ENCODE measurements at regions not wholly inside any gene's neighbourhood (a gene's known extent, or its start where the extent isn't known, plus 50 kb on each side); places are given as distances from the start of the nearest gene placed in this dataset.

DNA sequence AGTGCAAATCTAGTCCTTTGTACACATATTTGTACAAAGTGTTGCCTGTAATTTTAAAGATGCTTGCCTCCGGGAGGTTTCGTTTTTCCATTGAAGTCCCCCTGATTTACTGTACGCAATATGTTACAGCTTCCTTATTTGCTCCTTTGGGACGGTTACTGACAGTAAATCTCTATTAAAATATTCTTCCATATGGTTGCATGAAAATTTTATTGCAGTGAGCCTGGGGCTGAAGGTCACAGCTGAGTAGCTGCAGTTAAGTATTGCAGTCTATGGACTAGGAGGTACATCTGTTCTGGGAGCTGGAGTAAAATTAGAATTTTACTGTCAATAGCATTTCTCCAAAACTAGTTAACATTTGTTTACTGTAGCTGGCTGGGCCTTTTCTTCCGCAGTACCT, 119.2 kb downstream of the ETAA1 start (continued):
- TF ChIP-seq TEAD4 (CRISPR knock-in tag; IDR thresholded peaks at IDR 0.05), result no peak
- TF ChIP-seq ATF6 (CRISPR knock-in tag; IDR thresholded peaks at IDR 0.05), result no peak
- no peak for TF ChIP-seq GRHL2 (CRISPR knock-in tag; IDR thresholded peaks at IDR 0.05; ENCODE audit: insufficient replicate concordance, severe bottlenecking)

DNA sequence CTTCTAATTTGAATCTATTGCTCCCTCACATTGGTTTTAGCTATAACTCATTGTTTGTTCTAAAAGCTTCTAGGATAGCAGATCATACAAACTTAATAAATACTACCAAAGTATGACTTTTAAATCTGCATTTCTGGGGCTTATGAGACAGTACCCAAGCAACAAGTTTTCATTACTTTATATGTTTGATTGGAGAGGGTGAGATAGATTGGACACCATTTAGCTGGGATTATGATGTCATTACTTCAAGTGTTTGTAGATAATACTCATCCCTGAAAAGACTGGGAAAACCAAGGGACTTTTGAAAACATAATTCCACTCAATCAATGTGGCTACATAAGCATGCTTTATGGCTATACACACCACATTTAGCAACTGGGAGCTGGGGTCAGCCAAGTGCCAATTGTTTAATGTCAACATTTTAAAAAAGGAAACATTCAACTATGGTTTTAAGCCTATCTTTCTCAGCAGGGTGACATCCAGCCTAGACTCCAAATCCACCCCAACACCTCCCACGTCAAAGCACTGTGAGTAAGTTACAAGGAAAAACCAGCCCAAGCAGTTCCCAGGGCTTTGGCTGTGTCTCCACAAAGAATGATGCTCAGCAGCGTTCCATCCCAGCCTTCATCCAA, 119.9 kb downstream of the ETAA1 start:
- no peak for DNase-seq (ENCODE audit: low spot score)
- ChIA-PET CTCF (no interaction called here), POLR2A (no interaction called here)
- ATAC-seq, result no peak
- TF ChIP-seq TEAD4 (CRISPR knock-in tag; IDR thresholded peaks at IDR 0.05) (no peak), TEAD1 (CRISPR knock-in tag; IDR thresholded peaks at IDR 0.05) (no peak), EMX1 (CRISPR knock-in tag; IDR thresholded peaks at IDR 0.05) (no peak)
- Mint-ChIP-seq H3K4me1 (no peaks in the 10 kb centered on the region), H3K36me3 (no peaks in the 10 kb centered on the region), H3K9me3 (peaks cover 5% of the 10 kb centered on the region), H3K4me3 (no peak overlapping the region), H3K27me3 (ENCODE audit: low read depth) (no peaks in the 10 kb centered on the region), H3K27ac (no peak overlapping the region)

- ATAC-seq (no peak), DNase-seq (ENCODE audit: low spot score) (no peak)
- H3K27ac Mint-ChIP-seq, result no peak overlapping the region
- H3K36me3 Mint-ChIP-seq, result no peaks in the 10 kb centered on the region
- peaks cover 9% of the 10 kb centered on the region for H3K9me3 Mint-ChIP-seq
- H3K4me1 Mint-ChIP-seq, result peaks cover 11% of the 10 kb centered on the region
- H3K27me3 Mint-ChIP-seq (ENCODE audit: low read depth), result no peaks in the 10 kb centered on the region
- no peak for TF ChIP-seq SOX15 (CRISPR knock-in tag; IDR thresholded peaks at IDR 0.05)
- TF ChIP-seq ESRRA (CRISPR knock-in tag; IDR thresholded peaks at IDR 0.05; ENCODE audit: borderline replicate concordance), result no peak
- TF ChIP-seq E2F1 (CRISPR knock-in tag; IDR thresholded peaks at IDR 0.05), result no peak
- no peak for TF ChIP-seq ZNF423 (CRISPR knock-in tag; IDR thresholded peaks at IDR 0.05)
- TF ChIP-seq ELF4 (CRISPR knock-in tag; IDR thresholded peaks at IDR 0.05; ENCODE audit: low read depth), result no peak
- TF ChIP-seq, protein P1, sequence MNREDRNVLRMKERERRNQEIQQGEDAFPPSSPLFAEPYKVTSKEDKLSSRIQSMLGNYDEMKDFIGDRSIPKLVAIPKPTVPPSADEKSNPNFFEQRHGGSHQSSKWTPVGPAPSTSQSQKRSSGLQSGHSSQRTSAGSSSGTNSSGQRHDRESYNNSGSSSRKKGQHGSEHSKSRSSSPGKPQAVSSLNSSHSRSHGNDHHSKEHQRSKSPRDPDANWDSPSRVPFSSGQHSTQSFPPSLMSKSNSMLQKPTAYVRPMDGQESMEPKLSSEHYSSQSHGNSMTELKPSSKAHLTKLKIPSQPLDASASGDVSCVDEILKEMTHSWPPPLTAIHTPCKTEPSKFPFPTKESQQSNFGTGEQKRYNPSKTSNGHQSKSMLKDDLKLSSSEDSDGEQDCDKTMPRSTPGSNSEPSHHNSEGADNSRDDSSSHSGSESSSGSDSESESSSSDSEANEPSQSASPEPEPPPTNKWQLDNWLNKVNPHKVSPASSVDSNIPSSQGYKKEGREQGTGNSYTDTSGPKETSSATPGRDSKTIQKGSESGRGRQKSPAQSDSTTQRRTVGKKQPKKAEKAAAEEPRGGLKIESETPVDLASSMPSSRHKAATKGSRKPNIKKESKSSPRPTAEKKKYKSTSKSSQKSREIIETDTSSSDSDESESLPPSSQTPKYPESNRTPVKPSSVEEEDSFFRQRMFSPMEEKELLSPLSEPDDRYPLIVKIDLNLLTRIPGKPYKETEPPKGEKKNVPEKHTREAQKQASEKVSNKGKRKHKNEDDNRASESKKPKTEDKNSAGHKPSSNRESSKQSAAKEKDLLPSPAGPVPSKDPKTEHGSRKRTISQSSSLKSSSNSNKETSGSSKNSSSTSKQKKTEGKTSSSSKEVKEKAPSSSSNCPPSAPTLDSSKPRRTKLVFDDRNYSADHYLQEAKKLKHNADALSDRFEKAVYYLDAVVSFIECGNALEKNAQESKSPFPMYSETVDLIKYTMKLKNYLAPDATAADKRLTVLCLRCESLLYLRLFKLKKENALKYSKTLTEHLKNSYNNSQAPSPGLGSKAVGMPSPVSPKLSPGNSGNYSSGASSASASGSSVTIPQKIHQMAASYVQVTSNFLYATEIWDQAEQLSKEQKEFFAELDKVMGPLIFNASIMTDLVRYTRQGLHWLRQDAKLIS (CRISPR knock-in tag; IDR thresholded peaks at IDR 0.05; ENCODE audit: borderline replicate concordance), result no peak
- TF ChIP-seq NR3C1 (CRISPR knock-in tag; conservative IDR thresholded peaks at IDR 0.05; ENCODE audit: low read depth), result no peak
- no peak for TF ChIP-seq FOXK1 (CRISPR knock-in tag; IDR thresholded peaks at IDR 0.05)
- TF ChIP-seq JAZF1 (CRISPR knock-in tag; IDR thresholded peaks at IDR 0.05), result no peak
- TF ChIP-seq, protein P2, sequence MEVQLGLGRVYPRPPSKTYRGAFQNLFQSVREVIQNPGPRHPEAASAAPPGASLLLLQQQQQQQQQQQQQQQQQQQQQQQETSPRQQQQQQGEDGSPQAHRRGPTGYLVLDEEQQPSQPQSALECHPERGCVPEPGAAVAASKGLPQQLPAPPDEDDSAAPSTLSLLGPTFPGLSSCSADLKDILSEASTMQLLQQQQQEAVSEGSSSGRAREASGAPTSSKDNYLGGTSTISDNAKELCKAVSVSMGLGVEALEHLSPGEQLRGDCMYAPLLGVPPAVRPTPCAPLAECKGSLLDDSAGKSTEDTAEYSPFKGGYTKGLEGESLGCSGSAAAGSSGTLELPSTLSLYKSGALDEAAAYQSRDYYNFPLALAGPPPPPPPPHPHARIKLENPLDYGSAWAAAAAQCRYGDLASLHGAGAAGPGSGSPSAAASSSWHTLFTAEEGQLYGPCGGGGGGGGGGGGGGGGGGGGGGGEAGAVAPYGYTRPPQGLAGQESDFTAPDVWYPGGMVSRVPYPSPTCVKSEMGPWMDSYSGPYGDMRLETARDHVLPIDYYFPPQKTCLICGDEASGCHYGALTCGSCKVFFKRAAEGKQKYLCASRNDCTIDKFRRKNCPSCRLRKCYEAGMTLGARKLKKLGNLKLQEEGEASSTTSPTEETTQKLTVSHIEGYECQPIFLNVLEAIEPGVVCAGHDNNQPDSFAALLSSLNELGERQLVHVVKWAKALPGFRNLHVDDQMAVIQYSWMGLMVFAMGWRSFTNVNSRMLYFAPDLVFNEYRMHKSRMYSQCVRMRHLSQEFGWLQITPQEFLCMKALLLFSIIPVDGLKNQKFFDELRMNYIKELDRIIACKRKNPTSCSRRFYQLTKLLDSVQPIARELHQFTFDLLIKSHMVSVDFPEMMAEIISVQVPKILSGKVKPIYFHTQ (CRISPR knock-in tag; IDR thresholded peaks at IDR 0.05), result no peak
- TF ChIP-seq ZNF263 (CRISPR knock-in tag; IDR thresholded peaks at IDR 0.05; ENCODE audit: low read depth), result no peak
- no peak for TF ChIP-seq SP1 (CRISPR knock-in tag; conservative IDR thresholded peaks at IDR 0.05)
- no peak for TF ChIP-seq ZBTB21 (CRISPR knock-in tag; IDR thresholded peaks at IDR 0.05; ENCODE audit: borderline replicate concordance)
- no peak for TF ChIP-seq ZNF671 (CRISPR knock-in tag; IDR thresholded peaks at IDR 0.05)
- no peak for TF ChIP-seq TCF7 (CRISPR knock-in tag; IDR thresholded peaks at IDR 0.05; ENCODE audit: low read depth)
- no peak overlapping the region for H3K4me3 Mint-ChIP-seq
- ChIA-PET POLR2A (no interaction called here), CTCF (no interaction called here)
These were observed 125.0 kb downstream of the ETAA1 start for GRCh38 chr2:67522148-67522547.
